ENCODE measurements at regions not wholly inside any gene's neighbourhood (a gene's known extent, or its start where the extent isn't known, plus 50 kb on each side); places are given as distances from the start of the nearest gene placed in this dataset.

- DNase-seq, result no peak
Observed at GRCh38 chr10:29403208-29403607, 114.3 kb downstream of the LYZL1 start.

GRCh38 chr10:29407280-29407858, 118.5 kb downstream of the LYZL1 start:
- no peak for DNase-seq

All from NCI-H1417 (cell line).